ENCODE measurements at regions not wholly inside any gene's neighbourhood (a gene's known extent, or its start where the extent isn't known, plus 50 kb on each side); places are given as distances from the start of the nearest gene placed in this dataset.

DNA sequence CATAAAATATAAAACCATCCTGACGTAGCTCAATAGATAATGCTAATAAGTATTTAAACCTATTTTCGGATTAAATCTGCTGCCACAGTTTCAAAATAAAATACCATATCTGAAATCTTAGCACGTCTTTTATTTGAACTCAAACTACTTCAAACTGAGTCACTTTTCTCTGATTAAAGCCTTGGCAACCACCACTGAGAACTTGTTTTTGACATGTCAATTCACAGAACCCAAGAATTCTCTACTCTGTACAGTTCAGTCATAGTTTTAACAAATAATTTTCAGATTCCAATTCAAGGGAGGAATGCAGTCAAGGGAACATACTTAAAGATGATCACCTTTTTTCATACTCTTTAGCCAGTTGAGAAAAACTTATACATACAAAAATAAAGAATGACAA lies 643.2 kb downstream of the KCNT2 start:
- no peaks in the 10 kb centered on the region for H3K79me2 ChIP-seq (ENCODE audit: insufficient read depth, low read length)

DNA sequence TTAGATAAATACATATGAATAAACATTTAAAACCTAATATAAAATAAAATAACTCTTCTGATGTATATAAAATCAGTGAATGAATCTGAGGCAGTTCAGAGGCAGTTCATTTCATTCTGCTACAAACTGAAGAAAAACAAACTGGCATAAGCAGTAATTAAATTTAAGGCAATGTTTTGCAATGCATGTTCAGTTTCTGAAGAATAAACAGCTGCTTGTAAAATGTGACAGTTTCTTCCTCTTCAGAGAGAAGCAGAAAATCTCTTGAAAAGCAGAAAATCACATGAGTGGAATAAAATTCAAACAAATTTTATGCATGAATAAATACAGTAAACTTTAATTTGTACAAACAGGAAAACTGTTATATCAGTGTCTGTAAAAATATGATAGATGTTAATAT lies 643.7 kb downstream of the KCNT2 start:
- CTCF ChIA-PET: no interaction called here

More for the DNA sequence above, 643.2 kb downstream of the KCNT2 start:
- CTCF ChIA-PET: no interaction called here
- POLR2A ChIA-PET: no interaction called here
- no peak for ATAC-seq
- BruUV-seq (replicated peaks): no TSS peak
- H3K4me3 ChIP-seq (replicated peaks in 1 of 2; ENCODE audit: low read depth in 1 of 2, low read length in 2 of 2): no peak overlapping the region
- no peak for DNase-seq (ENCODE audit: low read depth, low spot score)
- H3K4me2 ChIP-seq (ENCODE audit: low read length): no peak overlapping the region
- no peaks in the 10 kb centered on the region for H3K4me1 ChIP-seq (ENCODE audit: control insufficient read depth in 1 of 2, insufficient read depth in 2 of 2, low read length in 2 of 2)
- no peaks in the 10 kb centered on the region for H3K9me2 ChIP-seq (ENCODE audit: insufficient read depth)
- H3K9ac ChIP-seq (ENCODE audit: low read length): no peak overlapping the region
- no peaks in the 10 kb centered on the region for H3K27me3 ChIP-seq (ENCODE audit: insufficient read depth, low read length)
- TF ChIP-seq EZH2phosphoT487 (IDR thresholded peaks at IDR 0.05; ENCODE audit: borderline replicate concordance) (no peak), CEBPB (IDR thresholded peaks at IDR 0.05; ENCODE audit: low read depth) (no peak), EZH2 (IDR thresholded peaks at IDR 0.05) (no peak)
- no peak overlapping the region for H2AFZ ChIP-seq (ENCODE audit: low read depth, low read length, poor library complexity, severe bottlenecking)
- H3K27ac ChIP-seq (ENCODE audit: low read depth, low read length): no peak overlapping the region
- no peaks in the 10 kb centered on the region for H4K20me1 ChIP-seq (ENCODE audit: insufficient read depth)
- intact Hi-C loops (cut with micrococcal nuclease): no loop called here
- no peaks in the 10 kb centered on the region for H3K36me3 ChIP-seq (ENCODE audit: control insufficient read depth in 1 of 2, insufficient read depth in 2 of 2, low read length in 2 of 2)
- H3K9me3 ChIP-seq (ENCODE audit: control insufficient read depth in 1 of 2, insufficient read depth in 1 of 2, low read depth in 1 of 2, low read length in 2 of 2): no peaks in the 10 kb centered on the region
- RAD21 ChIA-PET (ENCODE audit: low non-redundant PET in 1 of 2, low total read pairs in 2 of 2, uncharacterized antibody in 2 of 2, unreplicated experiment in 2 of 2): no interaction called here

More for the DNA sequence above, 643.7 kb downstream of the KCNT2 start:
- no TSS peak for BruUV-seq (replicated peaks)
- Histone ChIP-seq H3K4me3 (replicated peaks in 1 of 2; ENCODE audit: low read depth in 1 of 2, low read length in 2 of 2) (no peak overlapping the region), H3K79me2 (ENCODE audit: insufficient read depth, low read length) (no peaks in the 10 kb centered on the region), H3K36me3 (ENCODE audit: control insufficient read depth in 1 of 2, insufficient read depth in 2 of 2, low read length in 2 of 2) (no peaks in the 10 kb centered on the region), H3K27ac (ENCODE audit: low read depth, low read length) (no peak overlapping the region), H3K4me2 (ENCODE audit: low read length) (no peak overlapping the region), H3K9ac (ENCODE audit: low read length) (no peak overlapping the region), H3K9me2 (ENCODE audit: insufficient read depth) (no peaks in the 10 kb centered on the region), H3K27me3 (ENCODE audit: insufficient read depth, low read length) (no peaks in the 10 kb centered on the region), H4K20me1 (ENCODE audit: insufficient read depth) (no peaks in the 10 kb centered on the region), H3K4me1 (ENCODE audit: control insufficient read depth in 1 of 2, insufficient read depth in 2 of 2, low read length in 2 of 2) (no peaks in the 10 kb centered on the region), H3K9me3 (ENCODE audit: control insufficient read depth in 1 of 2, insufficient read depth in 1 of 2, low read depth in 1 of 2, low read length in 2 of 2) (no peaks in the 10 kb centered on the region), H2AFZ (ENCODE audit: low read depth, low read length, poor library complexity, severe bottlenecking) (no peak overlapping the region)
- RAD21 ChIA-PET (ENCODE audit: low non-redundant PET in 1 of 2, low total read pairs in 2 of 2, uncharacterized antibody in 2 of 2, unreplicated experiment in 2 of 2): no interaction called here
- ATAC-seq (no peak), DNase-seq (ENCODE audit: low read depth, low spot score) (no peak)
- POLR2A ChIA-PET: no interaction called here
- intact Hi-C loops (cut with micrococcal nuclease): no loop called here
- TF ChIP-seq, protein P1, sequence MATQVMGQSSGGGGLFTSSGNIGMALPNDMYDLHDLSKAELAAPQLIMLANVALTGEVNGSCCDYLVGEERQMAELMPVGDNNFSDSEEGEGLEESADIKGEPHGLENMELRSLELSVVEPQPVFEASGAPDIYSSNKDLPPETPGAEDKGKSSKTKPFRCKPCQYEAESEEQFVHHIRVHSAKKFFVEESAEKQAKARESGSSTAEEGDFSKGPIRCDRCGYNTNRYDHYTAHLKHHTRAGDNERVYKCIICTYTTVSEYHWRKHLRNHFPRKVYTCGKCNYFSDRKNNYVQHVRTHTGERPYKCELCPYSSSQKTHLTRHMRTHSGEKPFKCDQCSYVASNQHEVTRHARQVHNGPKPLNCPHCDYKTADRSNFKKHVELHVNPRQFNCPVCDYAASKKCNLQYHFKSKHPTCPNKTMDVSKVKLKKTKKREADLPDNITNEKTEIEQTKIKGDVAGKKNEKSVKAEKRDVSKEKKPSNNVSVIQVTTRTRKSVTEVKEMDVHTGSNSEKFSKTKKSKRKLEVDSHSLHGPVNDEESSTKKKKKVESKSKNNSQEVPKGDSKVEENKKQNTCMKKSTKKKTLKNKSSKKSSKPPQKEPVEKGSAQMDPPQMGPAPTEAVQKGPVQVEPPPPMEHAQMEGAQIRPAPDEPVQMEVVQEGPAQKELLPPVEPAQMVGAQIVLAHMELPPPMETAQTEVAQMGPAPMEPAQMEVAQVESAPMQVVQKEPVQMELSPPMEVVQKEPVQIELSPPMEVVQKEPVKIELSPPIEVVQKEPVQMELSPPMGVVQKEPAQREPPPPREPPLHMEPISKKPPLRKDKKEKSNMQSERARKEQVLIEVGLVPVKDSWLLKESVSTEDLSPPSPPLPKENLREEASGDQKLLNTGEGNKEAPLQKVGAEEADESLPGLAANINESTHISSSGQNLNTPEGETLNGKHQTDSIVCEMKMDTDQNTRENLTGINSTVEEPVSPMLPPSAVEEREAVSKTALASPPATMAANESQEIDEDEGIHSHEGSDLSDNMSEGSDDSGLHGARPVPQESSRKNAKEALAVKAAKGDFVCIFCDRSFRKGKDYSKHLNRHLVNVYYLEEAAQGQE (IDR thresholded peaks at IDR 0.05; ENCODE audit: low read depth): no peak
- no peak for TF ChIP-seq POLR2AphosphoS5 (IDR thresholded peaks at IDR 0.05; ENCODE audit: low read depth, low read length)
- TF ChIP-seq SRF (IDR thresholded peaks at IDR 0.05; ENCODE audit: low read depth): no peak
- no peak for TF ChIP-seq CBX3 (IDR thresholded peaks at IDR 0.05; ENCODE audit: low read depth)
- no peak for TF ChIP-seq ZNF274 (IDR thresholded peaks at IDR 0.05; ENCODE audit: low read depth, low read length)

Data from HCT116 (cell line).